Fibroblast of lung (primary cell): ENCODE measurements at regions not wholly inside any gene's neighbourhood (a gene's known extent, or its start where the extent isn't known, plus 50 kb on each side); places are given as distances from the start of the nearest gene placed in this dataset.

ENCODE experiments used
- DNase-seq, 2 donors: peaks; one replicate each; pipeline versions ENCODE4 v3.0.0 to v3.0.0-alpha.2; 2010; ENCODE audit warnings: low read depth in 2 of 2
- H2AFZ ChIP-seq: 2 replicates; pipeline ENCODE4 v1.5.1; 2012; ENCODE audit warnings: low read length, control low read depth, inconsistent platforms
- H3K27ac ChIP-seq: 2 replicates; pipeline ENCODE4 v1.5.1; 2011; ENCODE audit warnings: low read length, control low read depth; ENCODE audit not compliant: insufficient read depth
- H3K27me3 ChIP-seq: 2 replicates; pipeline ENCODE4 v1.5.1; 2011; ENCODE audit warnings: mild to moderate bottlenecking, low read length; ENCODE audit not compliant: control insufficient read depth, insufficient read depth
- H3K36me3 ChIP-seq: 2 replicates; pipeline ENCODE4 v1.5.1; 2011; ENCODE audit warnings: low read length; ENCODE audit not compliant: control insufficient read depth, insufficient read depth
- H3K4me1 ChIP-seq: 2 replicates; pipeline ENCODE4 v1.5.1; 2011; ENCODE audit warnings: low read length; ENCODE audit not compliant: control insufficient read depth, insufficient read depth; ENCODE audit errors: extremely low read depth
- H3K4me2 ChIP-seq: 2 replicates; pipeline ENCODE4 v1.5.1; 2011; ENCODE audit warnings: low read length, control low read depth; ENCODE audit not compliant: insufficient read depth; ENCODE audit errors: extremely low read depth
- H3K4me3 ChIP-seq, 4 experiments: fragments of 200-600 bp in 1 of 4; sonication (generic) in 1 of 4; replicated peaks in 1 of 4; 2 replicates each; pipeline ENCODE4 v1.5.1; 2011 to 2016; ENCODE audit warnings: low read length in 4 of 4, low read depth in 3 of 4, mild to moderate bottlenecking in 3 of 4, control low read depth in 2 of 4, inconsistent platforms in 1 of 4, mixed read lengths in 1 of 4; ENCODE audit not compliant: insufficient read depth in 1 of 4; ENCODE audit errors: control extremely low read depth in 1 of 4
- H3K79me2 ChIP-seq: 2 replicates; pipeline ENCODE4 v1.5.1; 2012; ENCODE audit warnings: mild to moderate bottlenecking, low read length, inconsistent platforms; ENCODE audit not compliant: control insufficient read depth, insufficient read depth
- H3K9ac ChIP-seq: 2 replicates; pipeline ENCODE4 v1.5.1; 2011; ENCODE audit warnings: mild to moderate bottlenecking, low read length, control low read depth; ENCODE audit not compliant: insufficient read depth
- H3K9me3 ChIP-seq: 2 replicates; pipeline ENCODE4 v1.5.1; 2012; ENCODE audit warnings: low read depth, low read length; ENCODE audit not compliant: control insufficient read depth, insufficient read depth
- H4K20me1 ChIP-seq: 2 replicates; pipeline ENCODE4 v1.5.1; 2011; ENCODE audit warnings: low read length; ENCODE audit not compliant: control insufficient read depth, insufficient read depth; ENCODE audit errors: extremely low read depth
- CTCF ChIP-seq, 2 donors: IDR thresholded peaks in 1 of 2; conservative IDR thresholded peaks in 1 of 2; 1 replicate in 1 of 2; 2 replicates in 1 of 2; pipeline ENCODE4 v1.5.1; 2011 to 2012; ENCODE audit warnings: low read length in 2 of 2, control low read depth in 1 of 2, inconsistent platforms in 1 of 2, low read depth in 1 of 2, mild to moderate bottlenecking in 1 of 2
- EZH2 ChIP-seq: IDR thresholded peaks from 2 replicates; pipeline ENCODE4 v1.5.1; 2012; ENCODE audit warnings: low read length, control low read depth, mild to moderate bottlenecking; ENCODE audit errors: missing control alignments

DNA sequence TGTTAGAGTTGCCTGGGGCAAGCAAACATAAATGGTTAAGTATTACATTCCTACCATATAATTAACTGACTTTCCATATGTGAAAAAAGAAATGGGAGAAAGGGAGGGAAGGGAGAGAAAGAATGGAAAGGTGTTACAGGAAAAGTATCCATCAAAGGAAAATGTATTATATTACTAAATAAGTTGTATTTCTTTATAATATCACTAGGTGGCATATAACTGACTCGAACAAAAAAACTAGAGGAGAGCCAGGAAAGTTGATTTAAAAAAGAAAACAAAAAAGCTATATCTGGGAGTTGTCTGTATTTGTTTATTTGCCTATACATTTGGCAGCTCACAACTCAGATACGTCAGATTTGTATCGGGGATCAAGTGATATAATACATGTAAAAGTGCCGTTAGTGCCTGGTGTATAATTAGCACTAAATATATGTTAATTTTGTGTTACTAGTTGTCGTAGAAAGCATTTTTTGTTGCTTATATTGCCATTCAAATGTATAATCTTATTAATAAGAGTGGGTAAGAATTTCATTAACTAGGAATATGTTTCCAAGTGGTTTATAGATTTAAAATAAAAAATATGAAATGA lies 59.6 kb upstream of the ADAMTS19 start:
- no peak overlapping the region for H3K4me2 ChIP-seq
- H2AFZ ChIP-seq = no peak overlapping the region

DNA sequence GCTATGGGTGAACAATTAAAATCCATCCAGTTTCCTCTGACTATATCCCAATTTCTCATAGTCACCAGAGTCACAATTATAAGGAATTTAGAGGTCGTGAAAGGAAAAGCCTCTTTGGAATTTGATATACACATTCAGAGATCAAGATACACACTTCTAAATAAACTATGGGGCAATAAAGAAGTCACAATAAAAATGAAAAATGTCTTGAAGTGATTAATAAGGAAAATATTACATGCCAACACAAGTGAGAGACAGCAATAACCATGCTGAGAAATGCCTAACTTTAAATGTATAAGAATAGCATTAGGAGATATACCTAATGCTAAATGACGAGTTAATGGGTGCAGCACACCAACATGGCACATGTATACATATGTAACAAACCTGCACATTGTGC lies 54.9 kb upstream of the ADAMTS19 start:
- no peak overlapping the region for H3K9ac ChIP-seq
- H3K36me3 ChIP-seq = no peaks in the 10 kb centered on the region
- no peaks in the 10 kb centered on the region for H3K9me3 ChIP-seq
- no peak overlapping the region for H3K4me3 ChIP-seq
- no peak overlapping the region for H3K27ac ChIP-seq
- no peak overlapping the region for H3K4me2 ChIP-seq
- H3K79me2 ChIP-seq = no peaks in the 10 kb centered on the region
- no peaks in the 10 kb centered on the region for H4K20me1 ChIP-seq
- DNase-seq = no peak
- H3K27me3 ChIP-seq = no peaks in the 10 kb centered on the region
- no peaks in the 10 kb centered on the region for H3K4me1 ChIP-seq
- TF ChIP-seq EZH2 = no peak
- TF ChIP-seq CTCF (conservative IDR thresholded peaks at IDR 0.05 in 1 of 2, IDR thresholded peaks at IDR 0.05 in 1 of 2; ENCODE audit: low read depth in 1 of 2, low read length in 2 of 2) = no peak
- no peak overlapping the region for H2AFZ ChIP-seq

More for the DNA sequence above, 59.6 kb upstream of the ADAMTS19 start:
- H3K27me3 ChIP-seq = no peaks in the 10 kb centered on the region
- H3K36me3 ChIP-seq = no peaks in the 10 kb centered on the region
- H3K27ac ChIP-seq = no peak overlapping the region
- peak overlapping the region in 1 of 4 experiments; percentile 34 for H3K4me3 ChIP-seq
- H4K20me1 ChIP-seq = no peaks in the 10 kb centered on the region
- peak in 1 of 2 donors; percentile 15 for DNase-seq
- H3K9ac ChIP-seq = no peak overlapping the region
- H3K79me2 ChIP-seq = no peaks in the 10 kb centered on the region
- no peaks in the 10 kb centered on the region for H3K4me1 ChIP-seq
- no peaks in the 10 kb centered on the region for H3K9me3 ChIP-seq
- TF ChIP-seq EZH2 (no peak), CTCF (conservative IDR thresholded peaks at IDR 0.05 in 1 of 2, IDR thresholded peaks at IDR 0.05 in 1 of 2; ENCODE audit: low read depth in 1 of 2, low read length in 2 of 2) (peak in 1 of 2 donors; percentile 29)

- H2AFZ ChIP-seq = no peak overlapping the region
- DNase-seq = peak in 1 of 2 donors; percentile 11
- no peaks in the 10 kb centered on the region for H3K79me2 ChIP-seq
- H3K4me1 ChIP-seq = no peaks in the 10 kb centered on the region
- H3K4me2 ChIP-seq = no peak overlapping the region
- TF ChIP-seq EZH2 (no peak), CTCF (conservative IDR thresholded peaks at IDR 0.05 in 1 of 2, IDR thresholded peaks at IDR 0.05 in 1 of 2; ENCODE audit: low read depth in 1 of 2, low read length in 2 of 2) (no peak)
- H3K9me3 ChIP-seq = no peaks in the 10 kb centered on the region
- H3K27me3 ChIP-seq = no peaks in the 10 kb centered on the region
- H3K4me3 ChIP-seq = no peak overlapping the region
- H3K36me3 ChIP-seq = no peaks in the 10 kb centered on the region
- H3K9ac ChIP-seq = no peak overlapping the region
- H3K27ac ChIP-seq = no peak overlapping the region
- no peaks in the 10 kb centered on the region for H4K20me1 ChIP-seq
Measured at GRCh38 chr5:129406440-129406839, 53.7 kb upstream of the ADAMTS19 start.
